ENCODE measurements at regions not wholly inside any gene's neighbourhood (a gene's known extent, or its start where the extent isn't known, plus 50 kb on each side); places are given as distances from the start of the nearest gene placed in this dataset.

GRCh38 chr2:48032765-48033164, 126.5 kb upstream of the FBXO11 start:
- TF ChIP-seq CTCF (IDR thresholded peaks at IDR 0.05) (no peak), POLR2A (IDR thresholded peaks at IDR 0.05) (no peak), EP300 (IDR thresholded peaks at IDR 0.05; ENCODE audit: low read depth) (no peak)
